Stimulated activated naive B cell treated with anti-CD40 and anti-IgM and Interleukin-4, amounts not matched to agents 10 μg/mL and 1 μg/mL and 100 μg/mL, for 72 hours (primary cell): ENCODE measurements at regions not wholly inside any gene's neighbourhood (a gene's known extent, or its start where the extent isn't known, plus 50 kb on each side); places are given as distances from the start of the nearest gene placed in this dataset.

Experiments
- ATAC-seq, 2 donors: fragments of 150-1000 bp; cut with Tn5 transposase; replicated peaks; 2 replicates each; pipeline ENCODE4 v1.10.0; 2021; ENCODE audit warnings: moderate library complexity in 1 of 2
- DNase-seq: peaks from one replicate; pipeline ENCODE4 v3.0.0; 2021
- H3K27ac Mint-ChIP-seq: one replicate; pipeline ENCODE4 v1.8.0; 2022; ENCODE audit warnings: mild to moderate bottlenecking, mixed read lengths
- H3K27me3 Mint-ChIP-seq, 2 donors: one replicate each; pipeline ENCODE4 v1.8.0; 2022; ENCODE audit warnings: mixed read lengths in 2 of 2
- H3K36me3 Mint-ChIP-seq, 2 donors: one replicate each; pipeline ENCODE4 v1.8.0; 2022; ENCODE audit warnings: mixed read lengths in 2 of 2, mild to moderate bottlenecking in 1 of 2
- H3K4me1 Mint-ChIP-seq, 2 donors: one replicate each; pipeline ENCODE4 v1.8.0; 2022; ENCODE audit warnings: mixed read lengths in 2 of 2, mild to moderate bottlenecking in 1 of 2
- H3K4me3 Mint-ChIP-seq, 2 donors: one replicate each; pipeline ENCODE4 v1.8.0; 2022; ENCODE audit warnings: mild to moderate bottlenecking in 2 of 2, mixed read lengths in 2 of 2, moderate library complexity in 1 of 2
- H3K9me3 Mint-ChIP-seq, 2 donors: one replicate each; pipeline ENCODE4 v1.8.0; 2022; ENCODE audit warnings: mixed read lengths in 2 of 2, mild to moderate bottlenecking in 1 of 2

DNA sequence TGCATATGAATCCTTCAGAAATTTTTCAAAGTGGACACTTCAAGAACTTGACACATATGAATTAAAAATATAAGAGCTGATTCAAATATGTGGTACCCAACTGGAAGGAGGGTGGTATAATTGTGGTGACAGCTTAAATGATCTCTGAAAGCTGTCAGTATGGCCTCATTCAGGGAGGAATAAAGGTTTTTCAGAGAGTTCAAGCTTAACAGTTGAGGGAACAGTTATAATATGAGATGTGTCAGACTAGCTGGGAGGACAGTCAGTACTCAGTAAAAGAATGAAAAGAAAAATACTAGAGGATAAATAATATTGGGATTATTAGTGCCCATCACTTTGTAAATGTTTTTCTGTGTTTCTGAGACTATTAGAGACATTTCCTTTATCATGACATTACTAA is 277.5 kb downstream of the RASSF9 start:
- H3K4me3 Mint-ChIP-seq = no peak overlapping the region
- H3K27ac Mint-ChIP-seq = no peak overlapping the region
- no peaks in the 10 kb centered on the region for H3K27me3 Mint-ChIP-seq
- no peak for ATAC-seq
- H3K36me3 Mint-ChIP-seq = no peaks in the 10 kb centered on the region
- no peaks in the 10 kb centered on the region for H3K4me1 Mint-ChIP-seq
- no peaks in the 10 kb centered on the region for H3K9me3 Mint-ChIP-seq
- DNase-seq = no peak

DNA sequence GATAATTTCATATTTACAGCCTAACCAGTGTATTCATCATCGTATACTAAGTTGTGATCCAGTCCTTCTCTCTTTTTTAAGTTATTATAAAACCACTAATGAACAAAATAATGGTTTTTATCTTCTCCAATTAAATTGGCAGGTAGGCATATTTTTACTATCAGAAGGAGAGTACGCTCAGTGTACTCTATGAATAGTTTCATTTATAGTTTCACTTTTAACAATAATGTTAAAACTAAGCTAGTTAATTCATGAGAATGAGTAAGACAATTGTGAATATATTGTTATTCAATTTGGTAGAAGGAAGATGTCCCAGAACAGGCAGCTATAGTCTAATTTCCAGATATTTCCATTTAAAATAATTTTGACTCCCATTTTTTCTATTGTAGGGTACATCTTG is 277.1 kb downstream of the RASSF9 start:
- H3K4me1 Mint-ChIP-seq = no peaks in the 10 kb centered on the region
- H3K36me3 Mint-ChIP-seq = no peaks in the 10 kb centered on the region
- H3K4me3 Mint-ChIP-seq = no peak overlapping the region
- no peaks in the 10 kb centered on the region for H3K9me3 Mint-ChIP-seq
- H3K27me3 Mint-ChIP-seq = no peaks in the 10 kb centered on the region
- no peak for DNase-seq
- no peak for ATAC-seq
- no peak overlapping the region for H3K27ac Mint-ChIP-seq

DNA sequence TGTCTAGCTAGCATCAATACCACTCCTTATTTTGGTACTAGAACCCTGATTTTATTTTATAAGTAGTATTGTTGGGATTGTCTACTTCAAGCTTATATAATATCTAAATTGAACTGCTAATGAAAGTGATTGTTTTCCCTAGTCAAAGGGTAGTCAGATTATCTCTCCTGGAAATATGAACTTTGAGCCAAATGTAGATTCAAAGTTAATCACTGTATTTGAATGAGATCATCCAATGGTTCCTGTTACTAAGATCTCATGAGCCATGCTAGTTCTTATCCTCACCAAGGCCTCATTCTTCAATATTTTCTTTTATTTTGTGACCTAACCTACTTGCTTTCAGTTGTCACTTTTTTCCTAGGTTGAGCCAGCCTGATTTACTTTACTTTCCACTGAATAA is 276.7 kb downstream of the RASSF9 start:
- Mint-ChIP-seq H3K36me3 (no peaks in the 10 kb centered on the region), H3K27ac (no peak overlapping the region), H3K4me1 (no peaks in the 10 kb centered on the region), H3K27me3 (no peaks in the 10 kb centered on the region), H3K4me3 (no peak overlapping the region), H3K9me3 (no peaks in the 10 kb centered on the region)
- ATAC-seq (no peak), DNase-seq (no peak)

DNA sequence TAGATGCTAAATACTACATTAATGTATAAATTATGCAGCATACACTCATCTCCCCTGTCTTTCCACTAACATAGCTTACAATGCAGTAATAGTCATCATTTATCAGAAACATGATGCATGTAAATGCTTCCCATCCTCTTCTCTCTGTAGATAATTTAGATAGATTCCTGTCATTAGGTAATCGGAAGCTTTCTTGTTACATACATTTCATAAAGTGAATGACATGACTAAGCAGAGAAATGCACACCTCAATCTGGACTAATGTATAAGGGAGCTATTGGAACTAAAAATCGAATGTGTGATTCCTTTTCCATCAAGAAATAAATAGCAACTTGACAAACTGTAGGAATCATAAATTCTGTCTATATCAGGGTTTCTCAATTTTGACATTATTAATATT is 273.4 kb downstream of the RASSF9 start:
- H3K27me3 Mint-ChIP-seq = no peaks in the 10 kb centered on the region
- H3K4me3 Mint-ChIP-seq = no peak overlapping the region

DNA sequence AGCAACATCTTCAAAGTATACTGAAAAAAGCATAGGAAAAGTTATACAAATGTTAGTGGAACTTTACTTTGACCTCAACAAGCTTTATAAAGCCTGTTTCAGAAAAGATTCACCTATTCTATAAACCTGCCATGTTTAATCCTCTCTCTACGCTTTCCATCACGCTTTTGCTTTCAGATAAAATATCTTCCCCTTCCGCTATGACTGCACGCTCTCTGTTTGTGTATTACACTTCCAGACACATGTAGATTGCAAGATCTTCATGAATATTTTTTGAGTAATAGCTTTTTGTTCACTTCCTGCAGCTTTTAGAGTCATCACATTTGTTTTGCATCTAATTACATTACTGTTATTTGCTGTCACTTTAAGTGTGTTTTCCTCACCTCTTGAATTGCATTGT is 271.4 kb downstream of the RASSF9 start:
- Mint-ChIP-seq H3K9me3 (no peaks in the 10 kb centered on the region), H3K4me1 (no peaks in the 10 kb centered on the region), H3K36me3 (no peaks in the 10 kb centered on the region), H3K4me3 (no peak overlapping the region), H3K27ac (no peak overlapping the region), H3K27me3 (no peaks in the 10 kb centered on the region)
- no peak for ATAC-seq
- DNase-seq = no peak

More for the DNA sequence above, 273.4 kb downstream of the RASSF9 start:
- no peak for ATAC-seq
- H3K36me3 Mint-ChIP-seq = no peaks in the 10 kb centered on the region
- no peaks in the 10 kb centered on the region for H3K9me3 Mint-ChIP-seq
- H3K27ac Mint-ChIP-seq = no peak overlapping the region
- no peak for DNase-seq
- no peaks in the 10 kb centered on the region for H3K4me1 Mint-ChIP-seq

DNA sequence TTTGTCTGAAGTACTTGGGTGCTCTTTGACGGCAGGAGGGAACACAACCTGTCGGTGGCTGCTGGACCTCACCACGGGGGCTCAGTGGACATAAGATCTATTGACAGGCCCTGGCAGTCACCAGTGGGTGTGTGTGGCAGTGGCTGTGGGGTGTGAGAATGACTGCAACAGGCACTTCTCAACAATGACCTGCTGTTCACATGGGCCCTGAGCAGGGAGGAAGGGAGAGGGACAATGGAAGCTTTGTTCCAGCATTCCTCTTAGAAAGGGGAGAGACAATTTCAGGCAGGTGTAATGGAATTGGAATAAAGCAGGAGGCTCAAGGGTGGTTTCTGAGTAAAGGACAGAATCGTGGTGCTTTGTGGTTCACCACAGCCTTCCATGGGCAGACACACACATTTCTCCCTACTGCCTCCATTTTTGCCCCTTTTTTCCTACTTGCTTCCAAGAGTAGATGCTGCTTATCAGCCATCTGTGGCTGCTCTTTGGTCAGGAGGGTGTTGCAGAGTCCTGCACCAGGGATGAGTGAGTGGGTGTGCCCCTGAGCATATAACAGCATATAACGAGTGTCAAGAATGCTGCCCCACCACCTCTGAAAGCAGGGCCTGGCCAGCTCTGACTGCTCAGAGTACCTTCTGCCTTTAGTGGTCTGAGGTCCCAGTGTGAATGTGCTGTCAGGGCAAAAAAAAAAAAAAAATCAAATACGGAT is 267.7 kb downstream of the RASSF9 start:
- H3K27ac Mint-ChIP-seq = no peak overlapping the region
- no peaks in the 10 kb centered on the region for H3K36me3 Mint-ChIP-seq
- H3K27me3 Mint-ChIP-seq = no peaks in the 10 kb centered on the region
- DNase-seq (no peak), ATAC-seq (no peak)
- no peaks in the 10 kb centered on the region for H3K9me3 Mint-ChIP-seq
- H3K4me1 Mint-ChIP-seq = no peaks in the 10 kb centered on the region
- no peak overlapping the region for H3K4me3 Mint-ChIP-seq

DNA sequence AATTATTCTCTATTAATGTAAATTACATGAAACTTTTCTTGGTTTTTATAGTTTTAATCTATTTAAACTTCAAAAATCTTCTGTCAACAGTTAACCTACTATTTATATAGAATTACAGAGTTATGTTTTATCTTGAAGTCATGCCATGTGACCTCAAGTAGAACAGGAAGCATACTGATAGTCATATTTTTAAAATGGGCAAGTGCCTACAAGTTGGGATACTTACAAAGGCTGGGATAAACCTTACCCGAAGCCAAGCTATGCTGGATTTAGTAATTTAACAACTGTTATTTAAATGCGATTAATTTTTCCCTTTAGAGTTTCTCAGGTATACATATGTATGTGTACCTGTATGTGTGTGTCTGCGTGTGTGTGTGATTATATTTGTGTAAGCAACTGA is 266.9 kb downstream of the RASSF9 start:
- Mint-ChIP-seq H3K27ac (no peak overlapping the region), H3K36me3 (no peaks in the 10 kb centered on the region), H3K4me3 (no peak overlapping the region), H3K9me3 (no peaks in the 10 kb centered on the region), H3K27me3 (no peaks in the 10 kb centered on the region), H3K4me1 (no peaks in the 10 kb centered on the region)
- ATAC-seq (no peak), DNase-seq (no peak)

DNA sequence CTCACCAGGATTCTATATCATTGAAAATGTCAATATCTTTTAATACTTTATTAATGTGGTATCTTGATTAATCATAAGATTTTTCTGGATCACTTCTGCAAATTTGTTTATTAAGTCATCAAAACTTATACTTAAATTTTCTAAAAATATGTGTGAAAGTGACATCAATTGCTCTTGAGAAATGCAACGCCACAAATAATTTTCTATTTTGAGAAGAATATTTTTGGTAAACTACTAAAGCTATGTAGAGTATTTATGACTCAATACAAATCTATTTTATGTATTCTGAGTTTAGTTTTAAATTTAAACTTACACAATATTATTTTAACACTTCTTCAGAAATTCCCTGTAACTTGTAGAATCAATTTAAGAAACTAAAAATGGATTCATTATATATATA is 263.3 kb downstream of the RASSF9 start:
- Mint-ChIP-seq H3K4me1 (no peaks in the 10 kb centered on the region), H3K27me3 (no peaks in the 10 kb centered on the region), H3K4me3 (no peak overlapping the region), H3K36me3 (no peaks in the 10 kb centered on the region), H3K9me3 (no peaks in the 10 kb centered on the region), H3K27ac (no peak overlapping the region)
- DNase-seq (no peak), ATAC-seq (no peak)

DNA sequence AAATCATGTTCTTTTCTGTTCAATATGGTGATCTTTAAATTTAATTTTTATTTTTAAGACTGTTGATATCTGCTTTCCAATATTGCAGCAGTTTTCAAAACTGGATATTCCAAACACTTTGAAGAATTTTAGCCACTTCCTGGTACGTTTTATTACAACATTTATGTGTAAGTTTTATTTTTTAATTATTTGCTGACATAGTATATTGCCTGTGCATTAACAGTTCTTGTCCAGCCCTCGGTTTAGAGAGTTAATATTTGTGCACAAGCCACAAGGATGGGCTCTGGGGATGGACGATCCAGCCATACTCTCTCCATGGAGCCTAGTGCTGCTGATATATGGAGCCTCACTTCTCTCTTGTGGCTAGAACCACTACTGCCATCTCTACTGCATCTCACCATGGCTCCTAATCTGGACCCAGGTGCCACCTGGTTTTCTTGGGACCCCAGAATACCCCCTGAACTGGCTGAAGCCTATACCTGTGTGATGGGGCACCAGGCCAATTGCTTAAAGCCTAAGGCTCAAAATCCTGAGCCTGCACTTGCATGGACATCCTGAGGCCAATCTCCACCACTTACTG is 262.5 kb downstream of the RASSF9 start:
- H3K27me3 Mint-ChIP-seq = no peaks in the 10 kb centered on the region
- H3K4me3 Mint-ChIP-seq = no peak overlapping the region
- no peak overlapping the region for H3K27ac Mint-ChIP-seq
- no peak for DNase-seq
- no peak for ATAC-seq
- no peaks in the 10 kb centered on the region for H3K4me1 Mint-ChIP-seq
- H3K36me3 Mint-ChIP-seq = no peaks in the 10 kb centered on the region
- H3K9me3 Mint-ChIP-seq = no peaks in the 10 kb centered on the region

DNA sequence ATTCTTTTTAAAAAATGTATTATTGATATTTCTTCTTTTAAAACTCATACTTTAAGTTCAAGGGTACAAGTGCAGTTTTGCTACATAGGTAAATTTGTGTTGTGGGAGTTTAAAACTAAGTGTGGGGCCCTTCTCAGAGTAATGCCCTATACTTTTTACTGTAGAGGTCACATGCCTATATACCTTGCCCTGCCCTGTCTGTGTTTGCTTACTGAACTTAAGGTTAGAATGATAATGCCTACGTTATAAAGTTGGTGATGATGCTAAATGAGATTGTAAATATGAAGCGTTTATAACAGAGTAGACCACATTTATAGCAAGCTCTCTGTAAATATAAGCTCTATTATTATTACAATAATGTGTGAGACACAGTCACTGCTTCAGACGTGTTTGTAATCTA is 261.9 kb downstream of the RASSF9 start:
- H3K36me3 Mint-ChIP-seq = no peaks in the 10 kb centered on the region
- no peaks in the 10 kb centered on the region for H3K9me3 Mint-ChIP-seq
- no peaks in the 10 kb centered on the region for H3K27me3 Mint-ChIP-seq
- no peak overlapping the region for H3K4me3 Mint-ChIP-seq
- ATAC-seq (no peak), DNase-seq (no peak)
- H3K27ac Mint-ChIP-seq = no peak overlapping the region
- no peaks in the 10 kb centered on the region for H3K4me1 Mint-ChIP-seq

DNA sequence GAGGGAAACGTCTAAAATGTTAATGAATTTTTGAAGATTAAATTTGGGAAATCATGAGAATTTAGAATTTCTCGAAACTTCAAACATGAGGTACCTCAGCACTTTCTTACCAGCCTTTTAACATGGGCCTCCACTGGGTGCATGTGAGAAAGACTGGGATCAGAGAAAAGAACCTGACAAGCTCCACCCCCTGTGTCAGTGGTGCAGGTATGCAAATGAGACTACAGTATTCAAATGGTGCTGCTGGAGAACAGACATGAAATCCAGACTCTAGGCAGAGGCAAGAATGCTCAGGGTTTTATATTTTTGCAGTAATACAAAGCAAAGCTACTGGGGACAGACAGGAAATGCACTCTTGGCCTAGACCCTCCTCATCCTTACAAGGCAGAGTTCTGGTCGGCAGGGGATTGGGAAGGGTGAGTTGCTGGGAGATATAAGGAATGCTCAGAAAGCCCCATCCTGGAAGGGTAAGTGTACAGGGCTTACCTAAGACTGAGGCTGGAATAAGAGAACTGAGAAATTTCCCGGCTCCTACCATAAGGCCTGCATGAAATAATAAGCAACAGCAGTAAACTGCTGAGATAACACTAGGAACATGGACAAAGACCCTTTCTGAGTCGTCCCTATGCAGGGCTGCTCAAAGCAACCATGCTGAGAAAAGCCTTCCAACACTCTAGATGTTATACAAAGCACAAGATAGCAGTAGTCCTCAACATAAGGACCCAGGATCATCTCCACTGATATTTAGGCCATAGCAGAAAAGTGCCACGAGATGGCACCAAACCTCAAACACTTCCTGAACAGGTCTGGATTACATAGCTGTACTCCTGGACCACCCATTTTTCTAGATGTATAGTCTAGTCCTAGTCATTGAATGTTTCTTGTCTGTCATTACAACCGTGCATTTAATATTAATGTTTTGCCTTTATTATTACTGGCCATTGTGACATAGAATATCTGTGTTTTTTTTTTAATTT is 260.8 kb downstream of the RASSF9 start:
- ATAC-seq (peak; percentile 88 to 93), DNase-seq (peak; percentile 8)
- H3K9me3 Mint-ChIP-seq = no peaks in the 10 kb centered on the region
- H3K4me3 Mint-ChIP-seq = no peak overlapping the region
- no peaks in the 10 kb centered on the region for H3K27me3 Mint-ChIP-seq
- no peak overlapping the region for H3K27ac Mint-ChIP-seq
- no peaks in the 10 kb centered on the region for H3K4me1 Mint-ChIP-seq
- H3K36me3 Mint-ChIP-seq = no peaks in the 10 kb centered on the region

DNA sequence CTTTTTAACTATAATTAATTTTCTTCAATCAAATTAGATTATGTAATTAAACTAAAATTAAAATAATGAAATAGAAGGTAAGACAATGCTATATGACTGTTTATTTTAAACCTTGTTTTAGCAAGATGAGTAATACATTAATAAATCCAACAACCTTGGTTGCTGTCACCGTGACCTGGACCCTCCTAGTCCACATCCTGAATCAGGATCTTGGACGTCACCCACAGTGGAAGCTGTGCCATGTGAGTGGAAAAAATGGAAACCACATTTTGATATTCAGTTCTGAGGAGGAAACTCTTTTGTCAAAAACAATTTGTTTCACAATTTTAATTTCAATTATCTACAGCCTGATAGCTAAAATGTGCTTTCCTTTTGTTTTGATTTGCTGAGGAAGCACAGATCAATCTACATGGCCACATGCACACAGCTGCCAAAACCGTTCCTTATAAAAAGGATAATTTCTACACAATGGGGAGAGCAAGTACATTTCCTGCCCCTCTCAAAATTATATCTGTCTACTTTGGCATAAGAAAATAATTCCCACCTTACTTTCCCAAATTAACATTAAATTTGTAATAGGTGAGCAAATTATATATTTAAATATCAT is 255.5 kb downstream of the RASSF9 start:
- no peak for ATAC-seq
- H3K36me3 Mint-ChIP-seq = no peaks in the 10 kb centered on the region

DNA sequence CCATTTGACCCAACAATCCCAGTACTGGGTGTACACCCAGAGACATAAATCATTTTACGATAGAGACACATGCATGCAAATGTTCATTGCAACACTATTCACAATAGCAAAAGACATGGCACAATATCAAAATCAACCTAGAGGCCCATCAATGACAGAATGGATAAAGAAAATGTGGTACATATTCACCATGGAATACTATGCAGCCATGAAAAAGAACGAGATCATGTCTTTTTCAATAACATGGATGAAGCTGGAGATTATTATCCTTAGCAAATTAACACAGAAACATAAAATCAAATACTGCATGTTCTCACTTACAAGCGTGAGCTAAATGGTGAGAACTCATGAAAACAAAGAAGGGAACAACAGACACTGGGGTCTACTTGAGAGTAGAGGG is 249.1 kb downstream of the RASSF9 start:
- Mint-ChIP-seq H3K27ac (no peak overlapping the region), H3K36me3 (no peaks in the 10 kb centered on the region), H3K27me3 (no peaks in the 10 kb centered on the region), H3K4me3 (no peak overlapping the region), H3K4me1 (no peaks in the 10 kb centered on the region), H3K9me3 (peaks cover 0 to 5% of the 10 kb centered on the region in 2 donors)
- DNase-seq (no peak), ATAC-seq (no peak)

More for the DNA sequence above, 255.5 kb downstream of the RASSF9 start:
- H3K9me3 Mint-ChIP-seq = no peaks in the 10 kb centered on the region
- H3K4me3 Mint-ChIP-seq = no peak overlapping the region
- no peaks in the 10 kb centered on the region for H3K27me3 Mint-ChIP-seq
- no peak overlapping the region for H3K27ac Mint-ChIP-seq
- DNase-seq = no peak
- H3K4me1 Mint-ChIP-seq = no peaks in the 10 kb centered on the region

DNA sequence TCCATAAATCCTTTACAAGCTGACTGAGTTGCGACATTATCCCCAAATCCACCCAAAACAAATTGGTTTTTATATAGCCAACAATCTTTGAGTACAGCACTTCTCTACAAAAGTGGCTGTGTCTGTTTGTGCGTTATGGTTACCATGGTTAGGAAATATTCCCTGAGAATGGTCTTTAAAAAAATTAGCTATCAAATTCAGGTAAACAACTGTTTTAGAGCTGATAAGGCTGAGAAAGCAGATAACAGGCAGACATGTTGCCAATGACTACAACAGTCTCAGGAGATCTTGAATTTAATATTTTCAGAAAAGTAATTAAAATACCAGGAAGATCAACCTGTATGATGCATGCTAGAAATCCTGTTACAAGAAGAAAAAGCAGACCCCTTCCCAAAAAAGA is 248.0 kb downstream of the RASSF9 start:
- H3K36me3 Mint-ChIP-seq = no peaks in the 10 kb centered on the region
- H3K4me3 Mint-ChIP-seq = no peak overlapping the region
- H3K27me3 Mint-ChIP-seq = no peaks in the 10 kb centered on the region
- DNase-seq (no peak), ATAC-seq (no peak)
- H3K9me3 Mint-ChIP-seq = peaks cover 0 to 5% of the 10 kb centered on the region in 2 donors
- no peak overlapping the region for H3K27ac Mint-ChIP-seq
- H3K4me1 Mint-ChIP-seq = no peaks in the 10 kb centered on the region
